GM18511 (cell line): ENCODE measurements at regions not wholly inside any gene's neighbourhood (a gene's known extent, or its start where the extent isn't known, plus 50 kb on each side); places are given as distances from the start of the nearest gene placed in this dataset.
A peak's percentile ranks its signal among the peaks of the same experiment; 100 is the strongest.

ENCODE experiments used
- ATAC-seq: cut with Tn5 transposase; IDR thresholded peaks from one replicate; pipeline ENCODE4 v1.9.1; 2021; ENCODE audit warnings: mild to moderate bottlenecking, moderate library complexity; ENCODE audit not compliant: unreplicated experiment

GRCh38 chr11:28715726-28716125 is 607.5 kb downstream of the METTL15 start:
- no peak for ATAC-seq

GRCh38 chr11:28713850-28714249 is 605.7 kb downstream of the METTL15 start:
- no peak for ATAC-seq

DNA sequence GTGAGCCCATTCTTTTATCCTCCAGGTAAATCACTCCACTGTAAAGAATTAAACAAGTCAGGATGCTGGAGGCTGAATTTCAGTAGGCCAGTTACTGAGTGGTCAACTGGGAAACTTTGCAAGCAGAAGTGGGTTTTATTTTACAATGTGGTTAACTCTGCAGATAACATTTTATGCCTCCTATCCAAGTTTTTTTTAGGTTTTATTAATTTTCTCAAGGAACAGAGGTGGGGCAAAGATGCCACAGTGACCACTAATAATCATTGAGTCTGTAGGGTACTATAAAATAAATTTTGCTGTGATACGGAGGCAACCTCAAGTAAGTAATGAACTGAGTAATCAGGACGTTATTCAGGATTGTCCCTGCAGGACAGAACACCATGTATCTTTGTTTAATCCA is 599.9 kb downstream of the METTL15 start:
- no peak for ATAC-seq

DNA sequence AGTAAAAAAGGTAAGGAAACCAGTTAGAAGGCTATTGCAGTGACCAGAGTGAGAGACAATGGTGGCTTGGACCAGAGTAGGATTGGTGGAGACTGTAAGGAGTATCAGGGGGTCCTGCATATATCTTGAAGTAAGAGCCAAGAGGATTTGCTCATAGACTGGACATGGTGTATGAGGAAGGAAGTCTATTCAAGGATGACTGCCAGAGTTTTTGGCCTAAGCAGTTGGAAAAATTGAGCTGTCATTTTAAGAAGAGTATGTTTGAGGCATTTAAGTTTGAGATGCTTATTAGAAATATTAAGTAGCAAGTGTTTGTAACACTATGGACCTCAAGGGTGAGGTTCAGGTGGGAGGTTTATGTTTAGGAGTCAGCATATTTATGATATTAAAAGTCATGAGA is 596.6 kb downstream of the METTL15 start:
- no peak for ATAC-seq

- no peak for ATAC-seq
These were observed 595.2 kb downstream of the METTL15 start for GRCh38 chr11:28703371-28703770.

DNA sequence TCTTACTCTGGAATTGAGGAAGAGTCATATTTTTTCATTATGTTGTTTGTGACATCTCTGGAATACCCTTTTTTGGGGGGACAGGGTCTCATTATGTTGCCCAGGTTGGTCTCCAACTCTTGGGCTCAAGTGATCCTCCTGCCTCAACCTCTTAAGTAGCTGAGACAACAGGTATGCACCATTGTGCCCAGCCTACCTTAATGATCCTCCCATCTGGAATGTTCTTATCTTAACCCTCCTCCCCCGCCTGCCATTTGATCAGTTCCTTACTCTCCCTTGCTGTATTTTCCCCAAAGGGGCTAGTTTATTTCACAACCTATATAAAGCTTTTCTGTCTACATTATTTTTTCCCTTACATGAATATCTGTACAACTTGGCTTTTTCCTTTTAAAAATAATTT is 594.7 kb downstream of the METTL15 start:
- ATAC-seq = no peak

DNA sequence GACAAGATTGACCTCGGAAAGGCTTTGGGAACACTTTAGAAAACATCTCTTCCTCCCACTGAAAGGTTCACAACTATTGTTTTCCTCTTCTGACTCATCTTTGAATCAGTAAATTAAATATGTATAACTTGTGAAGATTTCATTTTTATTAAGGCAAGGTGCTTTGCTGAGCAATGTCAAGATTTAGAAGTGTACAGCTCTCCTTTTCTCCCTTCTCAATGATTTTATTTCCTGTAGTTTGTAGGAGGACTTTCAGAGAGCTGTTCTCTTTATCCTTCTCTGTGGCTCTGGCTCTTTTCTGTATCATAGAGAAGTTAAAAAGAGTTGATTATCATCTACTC is 594.2 kb downstream of the METTL15 start:
- ATAC-seq = no peak

DNA sequence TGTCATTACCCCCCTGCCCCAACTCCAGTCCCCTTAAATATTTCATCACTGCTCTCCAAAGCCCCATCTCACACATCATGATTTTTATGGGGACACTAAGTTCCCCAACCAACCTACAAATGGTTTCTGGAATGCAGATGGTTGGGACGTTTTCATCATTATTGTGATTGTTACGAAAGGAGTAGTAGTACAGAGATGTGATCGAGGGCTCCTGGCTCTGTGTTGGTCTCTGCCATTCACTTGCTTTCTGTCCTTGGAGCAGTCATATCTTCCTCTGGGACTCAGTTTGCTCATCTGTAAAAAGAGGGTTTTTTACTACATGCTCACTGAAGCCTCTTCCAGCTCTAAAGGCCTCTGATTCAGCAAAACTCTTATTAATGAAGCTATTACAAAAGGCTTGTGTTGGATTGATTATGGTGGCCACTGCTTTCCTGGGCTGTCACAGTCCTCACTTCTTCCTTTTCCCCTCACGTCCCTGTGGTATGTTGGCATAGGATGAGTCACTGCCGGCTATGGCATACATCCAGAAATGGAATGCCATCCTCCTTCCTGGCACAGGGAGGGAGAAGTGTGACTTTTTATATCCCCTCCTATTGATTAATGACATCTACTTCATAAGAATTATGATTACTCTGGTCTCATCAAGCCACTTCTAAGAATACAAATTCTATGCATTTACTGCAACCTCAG is 593.7 kb downstream of the METTL15 start:
- ATAC-seq = no peak

DNA sequence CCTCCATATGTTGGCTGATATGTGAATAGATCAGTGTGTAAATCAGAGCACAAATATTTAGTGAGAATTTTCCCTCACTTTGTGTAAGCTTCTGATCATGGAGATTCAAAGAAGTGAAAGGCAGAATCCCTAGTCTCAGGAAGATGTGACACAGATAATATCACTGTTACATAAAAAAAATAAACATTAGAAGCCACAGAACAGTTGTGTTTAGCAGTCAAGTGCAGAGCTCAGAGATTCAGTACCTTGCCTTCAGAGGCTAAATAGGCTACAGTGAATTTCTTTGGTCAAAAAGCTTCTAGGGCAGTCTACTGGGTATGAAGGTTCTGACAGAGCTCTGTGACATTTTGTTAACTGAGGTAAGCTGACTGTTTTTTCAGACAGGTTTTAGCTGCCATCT is 591.5 kb downstream of the METTL15 start:
- no peak for ATAC-seq

- ATAC-seq = peak; percentile 81
These were observed 590.0 kb downstream of the METTL15 start for GRCh38 chr11:28697920-28698827.

DNA sequence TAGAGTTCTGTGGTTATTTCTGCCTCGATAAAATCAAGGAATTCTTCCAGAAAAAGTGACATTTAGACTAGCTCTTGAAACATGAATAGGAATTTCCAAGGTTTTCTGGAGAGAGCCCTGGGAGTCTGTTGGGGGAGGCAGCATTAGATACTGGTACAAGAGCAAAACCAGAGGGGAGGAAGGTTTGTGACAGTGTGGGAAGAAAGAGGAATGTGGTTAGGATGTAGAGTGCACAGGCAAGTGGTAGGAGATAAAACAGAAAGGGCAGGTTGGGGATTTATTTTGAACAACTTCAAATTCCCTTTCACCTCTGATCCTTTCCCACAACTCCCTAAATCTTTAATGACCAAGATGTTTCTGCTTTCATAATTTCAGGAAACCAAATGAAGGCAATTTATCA is 588.4 kb downstream of the METTL15 start:
- no peak for ATAC-seq

DNA sequence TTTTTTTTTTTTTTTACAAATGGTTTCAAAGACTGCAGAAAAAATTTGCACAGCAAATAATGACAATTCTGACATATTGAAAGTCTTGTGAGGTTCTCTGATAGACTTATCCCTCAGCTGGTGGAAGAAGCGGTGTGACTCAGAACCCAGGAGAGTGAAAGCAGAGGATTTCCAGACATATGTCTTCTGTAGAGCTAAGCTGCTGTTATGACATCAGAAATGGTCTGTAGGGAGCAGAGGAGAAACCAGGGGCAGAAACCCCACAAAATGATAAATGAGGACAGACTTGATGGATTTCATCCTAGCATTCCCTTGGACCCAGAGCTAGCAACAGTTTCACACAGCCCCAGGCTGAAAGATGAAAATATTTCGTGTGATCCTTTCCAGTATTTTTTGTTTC is 582.6 kb downstream of the METTL15 start:
- ATAC-seq = no peak

GRCh38 chr11:28684011-28684586 is 575.9 kb downstream of the METTL15 start:
- no peak for ATAC-seq

GRCh38 chr11:28679795-28680468 is 571.7 kb downstream of the METTL15 start:
- no peak for ATAC-seq

DNA sequence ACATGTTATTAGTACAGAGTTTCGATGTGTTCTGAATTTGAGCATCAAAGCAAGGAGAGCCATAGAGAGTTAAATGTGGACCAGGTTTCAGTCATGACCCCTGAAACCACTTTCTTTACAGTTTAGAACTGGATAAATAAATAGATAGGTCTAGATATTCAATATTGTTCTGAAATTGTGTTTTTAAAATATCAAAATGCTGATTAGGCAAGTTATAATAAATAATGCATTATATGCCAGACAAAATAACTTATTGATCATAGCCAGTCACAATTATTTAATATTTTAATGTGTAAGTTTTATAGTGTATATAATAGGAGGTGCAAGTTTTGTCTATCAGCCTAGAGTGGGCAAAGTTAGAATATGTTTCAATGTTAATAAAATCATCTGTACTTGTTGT is 569.5 kb downstream of the METTL15 start:
- no peak for ATAC-seq

DNA sequence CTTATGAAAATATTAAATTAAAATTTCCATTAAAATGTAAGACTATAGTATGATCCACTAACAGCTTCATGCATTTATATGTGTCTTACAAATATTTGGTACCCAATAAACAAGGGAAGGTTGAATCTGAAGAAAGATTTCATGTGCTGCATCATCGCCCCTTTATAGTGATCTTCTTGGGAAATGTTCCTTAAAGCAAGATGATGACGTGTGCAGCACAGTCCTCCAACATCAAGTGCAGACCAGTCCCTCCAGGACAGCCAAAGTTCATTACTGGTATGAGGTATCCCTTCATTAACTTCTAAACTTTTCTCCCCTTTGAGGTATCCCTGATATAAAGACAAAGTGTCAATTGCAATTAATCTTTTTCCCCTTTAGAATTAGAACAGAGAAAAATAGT is 567.0 kb downstream of the METTL15 start:
- ATAC-seq = no peak

DNA sequence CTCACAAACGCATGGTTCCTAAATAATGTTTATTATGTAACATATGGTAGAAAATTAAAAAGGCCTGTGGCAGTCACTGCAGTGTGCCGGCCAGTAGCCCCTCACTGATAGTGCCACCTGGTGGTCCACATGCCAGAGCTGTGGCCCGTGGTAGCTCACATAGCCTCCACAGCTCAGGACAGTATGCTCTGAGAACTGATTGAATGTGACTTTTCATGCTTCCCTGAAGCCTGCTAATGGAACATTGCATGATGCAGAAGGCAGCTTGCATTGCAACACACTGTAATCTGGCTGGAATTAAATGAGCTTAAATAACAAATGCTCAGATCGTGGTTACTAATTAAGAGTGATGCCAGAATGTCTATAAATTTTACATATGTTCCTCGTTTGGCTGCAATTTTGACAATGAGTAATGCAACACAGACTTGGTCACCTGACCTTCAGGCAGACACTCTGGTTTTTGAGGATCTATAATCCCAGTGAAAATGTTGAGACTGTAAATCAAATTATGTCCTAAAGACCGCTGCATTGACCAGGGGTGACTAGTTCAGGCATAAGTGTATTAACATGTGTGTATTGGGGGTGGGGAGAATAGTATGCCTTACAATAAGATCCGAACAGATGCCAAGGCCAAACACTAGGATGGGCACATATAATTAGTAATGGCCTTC is 566.4 kb downstream of the METTL15 start:
- ATAC-seq = no peak

- ATAC-seq = no peak
These were observed 565.7 kb downstream of the METTL15 start for GRCh38 chr11:28673691-28674432.

DNA sequence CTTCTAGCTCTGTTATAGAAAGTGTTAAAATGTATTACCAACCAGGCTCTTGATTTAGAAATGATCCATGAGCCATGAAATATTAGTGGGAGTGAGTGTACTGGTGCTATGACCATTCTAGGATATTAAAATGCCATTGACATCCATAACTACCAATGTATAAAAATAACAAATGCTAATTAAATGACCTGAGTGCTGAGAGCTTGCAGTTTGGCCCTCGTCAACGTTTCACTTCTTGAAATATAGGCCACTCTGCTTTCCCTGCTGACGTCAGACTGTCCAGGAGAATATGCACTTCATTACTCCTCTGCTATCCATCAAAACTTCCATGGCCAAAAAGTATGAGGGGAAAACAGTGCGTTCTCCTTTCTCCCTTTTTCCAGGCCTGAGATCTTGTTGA is 563.1 kb downstream of the METTL15 start:
- ATAC-seq = no peak

- no peak for ATAC-seq
These were observed 558.4 kb downstream of the METTL15 start for GRCh38 chr11:28666632-28667031.
